Panc1 (cell line): ENCODE measurements at regions not wholly inside any gene's neighbourhood (a gene's known extent, or its start where the extent isn't known, plus 50 kb on each side); places are given as distances from the start of the nearest gene placed in this dataset.

Source experiments
- CTCF ChIP-seq: fragments of 450-650 bp; IDR thresholded peaks from 2 replicates; pipeline ENCODE4 v1.5.1; 2017; ENCODE audit warnings: mild to moderate bottlenecking
- POLR2AphosphoS5 ChIP-seq: IDR thresholded peaks from 2 replicates; pipeline ENCODE4 v1.6.1; 2012; ENCODE audit warnings: mild to moderate bottlenecking, low read depth, low read length, moderate library complexity
- REST ChIP-seq, 2 experiments: IDR thresholded peaks; 2 replicates each; pipeline ENCODE4 v1.6.1; 2011 to 2012; ENCODE audit warnings: low read depth in 2 of 2, control low read depth in 1 of 2, low read length in 1 of 2, mild to moderate bottlenecking in 1 of 2, moderate library complexity in 1 of 2; ENCODE audit not compliant: insufficient read depth in 1 of 2
- TCF7L2 ChIP-seq: IDR thresholded peaks from 2 replicates; pipeline ENCODE4 v1.6.1; 2011; ENCODE audit warnings: mild to moderate bottlenecking, low read depth, low read length, inconsistent platforms

- TF ChIP-seq CTCF (no peak), POLR2AphosphoS5 (no peak), TCF7L2 (no peak), REST (IDR thresholded peaks at IDR 0.05; ENCODE audit: insufficient read depth in 1 of 2, low read depth in 2 of 2, low read length in 1 of 2) (no peak)
These were observed 271.9 kb upstream of the SPRY2 start for GRCh38 chr13:80612804-80613203.
